Neuron (in vitro differentiated cells): ENCODE measurements at regions not wholly inside any gene's neighbourhood (a gene's known extent, or its start where the extent isn't known, plus 50 kb on each side); places are given as distances from the start of the nearest gene placed in this dataset.
"Not testable (repeated sequence)": the region's sequence is repeated elsewhere in the genome, so short reads cannot be mapped to it uniquely, and the experiment has no call there.

Experiments used
- H2AFZ ChIP-seq: one replicate; pipeline ENCODE4 v1.6.1; 2013; ENCODE audit warnings: low read depth, mild to moderate bottlenecking, inconsistent platforms, low read length, moderate library complexity
- H3K27me3 ChIP-seq: one replicate; pipeline ENCODE4 v1.6.1; 2013; ENCODE audit warnings: low read length; ENCODE audit not compliant: insufficient read depth
- H3K36me3 ChIP-seq: one replicate; pipeline ENCODE4 v1.6.1; 2013; ENCODE audit warnings: low read length; ENCODE audit not compliant: insufficient read depth
- H3K4me1 ChIP-seq: one replicate; pipeline ENCODE4 v1.6.1; 2013; ENCODE audit warnings: low read length; ENCODE audit not compliant: insufficient read depth
- H3K4me3 ChIP-seq: 2 replicates; pipeline ENCODE4 v1.5.1; 2013; ENCODE audit warnings: mild to moderate bottlenecking, low read length, moderate library complexity
- H3K9me3 ChIP-seq: one replicate; pipeline ENCODE4 v1.6.1; 2013; ENCODE audit warnings: low read length

DNA sequence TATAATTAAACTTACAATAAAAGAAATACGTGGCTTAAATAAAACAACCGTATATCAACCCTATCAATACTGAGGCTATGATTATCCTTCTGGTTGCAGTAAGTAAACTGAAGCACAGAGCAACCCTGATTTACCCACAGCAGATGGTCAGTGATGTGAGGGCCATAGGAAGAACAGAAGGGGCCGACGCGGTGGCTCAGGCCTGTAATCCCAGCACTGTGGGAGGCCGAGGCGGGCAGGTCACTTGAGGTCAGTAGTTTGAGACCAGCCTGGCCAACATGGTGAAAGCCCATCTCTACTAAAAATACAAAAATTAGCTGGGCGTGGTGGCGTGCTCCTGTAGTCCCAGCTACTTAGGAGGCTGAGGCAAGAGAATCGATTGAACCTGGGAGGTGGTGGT lies 94.2 kb upstream of the SLC25A33 start:
- peaks cover 15% of the 10 kb centered on the region for H3K4me1 ChIP-seq
- H3K9me3 ChIP-seq, H3K27me3 ChIP-seq, H3K4me3 ChIP-seq, H2AFZ ChIP-seq, H3K36me3 ChIP-seq: not testable (repeated sequence)

DNA sequence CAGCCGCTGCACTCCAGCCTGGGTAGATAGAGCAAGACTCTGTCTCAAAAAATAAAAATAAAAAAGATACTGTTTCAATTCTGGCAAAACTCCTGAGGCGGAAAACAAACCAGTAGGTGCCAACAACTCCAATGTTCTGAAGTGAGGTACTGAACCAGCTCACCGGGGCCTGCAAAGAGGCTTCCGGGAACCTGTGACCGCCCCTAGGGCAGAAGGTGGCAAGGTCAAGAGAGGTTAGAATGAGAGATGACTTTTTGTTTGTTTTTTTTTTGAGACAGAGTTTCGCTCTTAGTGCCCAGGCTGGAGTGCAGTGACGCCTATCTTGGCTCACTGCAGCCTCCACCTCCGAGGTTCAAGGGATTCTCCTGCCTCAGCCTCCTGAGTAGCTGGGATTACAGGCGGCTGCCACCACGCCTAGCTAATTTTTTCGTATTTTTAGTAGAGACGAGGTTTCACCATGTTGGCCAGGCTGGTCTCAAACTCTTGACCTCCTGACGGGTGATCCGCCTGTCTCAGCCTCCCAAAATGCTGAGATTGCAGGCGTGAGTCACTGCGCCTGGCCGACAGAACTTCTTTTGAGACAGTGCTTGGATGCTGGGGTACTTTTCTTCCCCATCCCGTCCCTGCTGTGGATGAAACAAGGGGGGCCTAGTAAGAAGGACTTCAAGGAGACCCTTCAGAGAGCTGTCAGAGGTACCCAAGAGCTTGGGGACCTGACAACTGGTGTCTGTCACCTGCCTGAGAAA lies 91.9 kb upstream of the SLC25A33 start:
- H3K4me3 ChIP-seq = no peak overlapping the region
- no peaks in the 10 kb centered on the region for H3K36me3 ChIP-seq
- H3K9me3 ChIP-seq = no peaks in the 10 kb centered on the region
- H2AFZ ChIP-seq = no peak overlapping the region
- H3K27me3 ChIP-seq = no peaks in the 10 kb centered on the region
- peaks cover 15% of the 10 kb centered on the region for H3K4me1 ChIP-seq

DNA sequence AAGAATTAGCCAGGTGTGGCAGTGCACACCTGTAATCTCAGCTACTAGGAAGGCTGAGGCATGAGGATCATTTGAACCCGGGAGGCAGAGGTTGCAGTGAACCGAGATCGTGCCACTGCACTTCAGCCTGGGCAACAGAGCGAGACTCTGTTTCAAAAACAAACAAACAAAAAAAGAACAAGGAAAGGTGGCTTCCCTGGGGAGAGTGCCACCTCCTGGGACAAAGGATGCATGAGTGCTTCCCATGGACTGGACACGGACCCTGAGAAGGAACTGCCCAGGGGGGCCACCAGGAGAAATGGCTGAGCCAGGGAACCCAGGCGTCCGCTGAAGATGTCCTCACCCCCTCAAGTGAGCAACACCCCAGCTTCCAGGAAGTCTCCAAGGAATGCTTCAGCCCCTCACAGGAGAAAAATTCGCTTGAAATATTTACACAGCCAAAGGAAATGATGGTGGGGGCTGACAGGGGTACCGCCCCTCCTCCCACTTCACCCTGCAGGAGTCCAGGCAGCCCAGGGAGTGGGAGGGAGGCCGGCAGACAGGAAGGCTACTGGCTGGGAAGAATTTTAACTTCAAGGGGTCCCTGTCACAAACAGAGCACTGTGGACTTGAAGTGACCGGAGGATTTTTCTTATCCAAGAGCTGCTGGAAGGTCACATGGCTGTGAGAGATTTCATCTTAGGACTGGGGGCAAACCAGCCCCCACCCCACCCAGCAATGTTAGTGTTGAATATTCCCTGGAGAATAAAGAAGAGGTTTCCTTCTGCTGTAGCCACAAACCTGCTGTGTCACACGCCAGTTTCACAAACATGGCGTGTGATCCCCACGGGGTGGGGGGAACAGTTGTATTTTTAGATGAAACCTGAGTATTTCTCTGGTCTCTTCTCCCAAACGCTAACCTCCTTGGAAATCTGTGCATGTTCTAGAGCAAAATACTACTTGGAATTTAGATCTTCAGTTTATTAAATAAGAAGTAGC lies 90.8 kb upstream of the SLC25A33 start:
- H3K4me3 ChIP-seq = no peak overlapping the region
- no peaks in the 10 kb centered on the region for H3K36me3 ChIP-seq
- peaks cover 15% of the 10 kb centered on the region for H3K4me1 ChIP-seq
- no peaks in the 10 kb centered on the region for H3K9me3 ChIP-seq
- H2AFZ ChIP-seq = no peak overlapping the region
- H3K27me3 ChIP-seq = no peaks in the 10 kb centered on the region

DNA sequence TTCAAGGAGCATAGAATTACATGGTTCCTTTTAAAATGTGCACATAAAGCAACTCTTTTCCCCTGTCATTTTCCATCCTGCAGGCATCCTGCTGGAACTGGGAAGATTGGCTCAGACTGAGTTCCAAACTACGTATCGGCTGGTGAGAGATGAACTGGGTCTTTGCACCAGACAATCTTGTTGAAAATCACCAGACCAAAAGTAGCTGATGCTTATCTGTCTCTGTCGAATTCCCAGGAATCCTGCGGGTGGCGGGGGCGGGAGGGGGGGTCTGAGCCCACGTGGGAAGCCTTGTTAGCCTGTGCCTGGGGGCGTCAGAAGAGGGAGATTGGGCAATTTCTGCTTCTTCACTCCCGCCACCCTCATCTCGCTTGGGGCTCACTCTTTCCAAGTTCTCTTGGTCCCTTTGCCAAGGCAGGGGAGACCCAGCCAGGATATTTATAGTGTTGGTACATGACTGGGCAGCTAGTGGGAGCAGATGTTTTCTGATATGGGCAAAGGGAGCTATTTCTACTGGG lies 90.1 kb upstream of the SLC25A33 start:
- peaks cover 9% of the 10 kb centered on the region for H3K4me1 ChIP-seq
- no peak overlapping the region for H2AFZ ChIP-seq
- no peak overlapping the region for H3K4me3 ChIP-seq
- H3K9me3 ChIP-seq = no peaks in the 10 kb centered on the region
- no peaks in the 10 kb centered on the region for H3K36me3 ChIP-seq
- no peaks in the 10 kb centered on the region for H3K27me3 ChIP-seq

DNA sequence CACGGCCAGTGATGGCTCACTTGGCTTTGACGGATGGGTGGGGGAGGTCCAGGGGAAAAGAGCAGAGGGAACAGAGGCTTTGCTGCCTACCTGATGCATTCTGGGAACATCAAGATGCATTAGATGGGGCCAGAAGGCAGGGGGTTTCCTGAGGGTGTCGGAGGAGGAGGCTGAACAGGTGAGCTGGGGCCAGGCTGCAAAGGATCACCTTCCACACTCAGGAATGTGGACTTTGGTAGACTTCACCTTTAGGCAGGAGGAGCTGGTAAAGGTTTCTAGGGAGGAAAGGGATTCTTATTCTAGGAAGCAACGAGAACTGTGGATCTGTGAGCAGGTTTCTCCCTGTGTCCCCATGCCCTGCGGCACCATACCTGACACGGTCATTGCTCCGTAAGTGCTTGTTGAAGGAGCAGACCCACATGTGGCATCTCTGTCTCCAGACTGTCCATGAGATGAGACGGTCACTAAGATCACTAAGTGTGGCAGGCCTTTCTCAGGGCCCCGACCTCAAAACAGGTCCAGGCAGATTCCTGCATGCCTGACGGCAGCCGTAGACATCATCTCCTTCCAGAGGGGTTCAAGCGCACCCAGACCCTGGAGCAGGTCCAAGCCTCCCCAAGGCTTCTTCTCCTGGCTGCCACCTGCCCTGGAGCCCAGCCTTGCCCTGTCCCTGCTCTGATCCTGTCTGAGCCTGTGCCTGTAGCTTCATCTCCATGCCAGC lies 89.1 kb upstream of the SLC25A33 start:
- Histone ChIP-seq H3K27me3 (no peaks in the 10 kb centered on the region), H3K36me3 (no peaks in the 10 kb centered on the region), H3K4me1 (peaks cover 5% of the 10 kb centered on the region), H2AFZ (no peak overlapping the region), H3K9me3 (no peaks in the 10 kb centered on the region), H3K4me3 (no peak overlapping the region)

DNA sequence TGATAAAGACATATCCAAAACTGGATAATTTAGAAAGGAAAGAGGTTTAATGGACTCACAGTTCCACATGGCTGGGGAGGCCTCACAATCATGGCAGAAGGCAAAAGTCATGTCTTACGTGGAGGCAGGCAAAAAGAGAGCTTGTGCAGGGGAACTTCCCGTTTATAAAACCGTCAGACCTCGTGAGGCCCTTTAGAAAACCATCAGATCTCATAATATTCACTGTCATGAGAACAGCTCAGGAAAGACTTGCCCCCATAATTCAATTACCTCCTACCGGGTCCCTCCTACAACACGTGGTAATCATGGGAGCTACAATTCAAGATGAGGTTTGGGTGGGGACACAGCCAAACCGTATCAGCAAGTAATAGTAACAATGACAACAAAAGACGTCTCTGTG lies 88.2 kb upstream of the SLC25A33 start:
- Histone ChIP-seq H3K4me3 (no peak overlapping the region), H2AFZ (no peak overlapping the region), H3K36me3 (no peaks in the 10 kb centered on the region), H3K9me3 (no peaks in the 10 kb centered on the region), H3K27me3 (no peaks in the 10 kb centered on the region), H3K4me1 (peaks cover 5% of the 10 kb centered on the region)

DNA sequence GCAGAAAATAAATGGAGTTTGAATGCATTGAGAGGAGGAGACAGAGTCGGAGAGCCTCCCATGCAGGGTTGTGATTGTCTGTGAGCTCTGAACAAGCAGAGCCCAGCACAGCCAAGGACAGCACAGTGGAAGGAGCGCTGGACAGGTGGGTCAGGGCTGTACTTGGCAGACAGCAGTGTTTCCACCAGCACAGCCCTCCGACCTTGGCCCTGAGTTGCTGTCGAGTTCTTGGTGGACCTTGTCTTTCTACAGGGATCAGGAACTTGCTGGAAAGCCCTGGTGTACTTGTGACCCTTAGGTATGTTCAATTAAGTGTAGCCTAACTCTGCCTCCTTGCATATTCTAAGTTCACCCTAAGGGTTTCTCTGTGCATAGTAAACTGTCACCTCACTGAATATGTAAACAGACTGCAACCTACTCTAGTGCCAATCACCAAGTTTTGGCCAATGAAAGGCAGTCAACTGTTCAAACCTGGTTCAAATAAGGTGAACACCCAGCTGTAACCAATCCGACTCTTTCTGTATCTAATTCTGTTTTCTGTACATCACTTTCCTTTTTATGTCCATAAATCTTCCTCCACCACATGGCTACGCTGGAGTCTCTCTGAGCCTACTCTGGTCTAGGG lies 86.6 kb upstream of the SLC25A33 start:
- no peak overlapping the region for H2AFZ ChIP-seq
- H3K4me1 ChIP-seq = peaks cover 5% of the 10 kb centered on the region
- no peaks in the 10 kb centered on the region for H3K27me3 ChIP-seq
- no peaks in the 10 kb centered on the region for H3K9me3 ChIP-seq
- no peak overlapping the region for H3K4me3 ChIP-seq
- H3K36me3 ChIP-seq = no peaks in the 10 kb centered on the region

DNA sequence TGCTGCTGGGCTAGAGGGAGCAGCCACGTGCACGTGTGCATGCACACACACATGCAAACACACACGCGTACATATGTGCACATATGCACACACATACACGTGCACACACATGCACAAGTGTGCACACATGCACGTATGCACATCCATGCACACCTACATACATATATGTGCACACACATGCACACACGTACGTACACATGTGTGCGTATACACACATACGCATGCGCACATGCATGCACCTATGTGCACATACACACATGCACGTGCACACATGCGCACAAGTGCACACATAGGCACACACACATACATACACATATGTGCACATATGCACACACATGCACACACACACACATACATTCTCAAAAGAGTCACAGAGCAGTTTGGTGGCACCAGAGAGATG lies 85.9 kb upstream of the SLC25A33 start:
- Histone ChIP-seq H3K36me3 (no peaks in the 10 kb centered on the region), H3K4me3 (no peak overlapping the region), H3K9me3 (no peaks in the 10 kb centered on the region), H3K4me1 (peaks cover 4% of the 10 kb centered on the region), H3K27me3 (no peaks in the 10 kb centered on the region), H2AFZ (no peak overlapping the region)

DNA sequence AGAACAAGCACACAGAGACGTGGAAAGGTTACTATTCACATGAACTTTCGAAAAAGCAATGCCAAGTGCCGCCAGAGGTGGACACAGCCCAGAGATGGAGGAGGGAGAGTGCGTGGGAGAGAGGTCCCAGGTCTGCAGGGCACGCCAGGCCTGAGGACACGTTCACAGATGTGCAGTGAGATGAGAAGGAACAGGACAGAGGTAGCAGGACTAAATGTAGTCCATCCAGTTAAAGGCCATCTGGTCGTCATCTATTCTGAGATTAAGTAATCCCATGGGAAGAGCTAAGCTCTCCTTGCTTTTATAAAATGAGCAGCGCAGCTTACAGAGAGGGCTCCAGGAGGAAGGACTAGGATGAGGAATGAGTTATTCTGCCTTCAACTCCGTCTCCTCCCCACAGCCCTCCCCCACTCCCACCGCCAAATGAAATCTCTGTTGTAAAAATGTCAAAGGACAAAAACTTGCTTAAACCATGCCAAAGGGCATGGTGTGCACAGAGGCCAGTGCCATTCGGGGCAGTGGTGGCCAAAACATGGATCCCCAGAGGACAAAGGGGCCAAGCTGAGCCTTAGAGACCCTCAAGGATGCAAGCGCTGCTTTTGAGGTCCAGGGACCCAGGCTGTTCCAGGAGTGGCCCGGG lies 85.4 kb upstream of the SLC25A33 start:
- Histone ChIP-seq H3K4me3 (no peak overlapping the region), H3K4me1 (no peaks in the 10 kb centered on the region)

DNA sequence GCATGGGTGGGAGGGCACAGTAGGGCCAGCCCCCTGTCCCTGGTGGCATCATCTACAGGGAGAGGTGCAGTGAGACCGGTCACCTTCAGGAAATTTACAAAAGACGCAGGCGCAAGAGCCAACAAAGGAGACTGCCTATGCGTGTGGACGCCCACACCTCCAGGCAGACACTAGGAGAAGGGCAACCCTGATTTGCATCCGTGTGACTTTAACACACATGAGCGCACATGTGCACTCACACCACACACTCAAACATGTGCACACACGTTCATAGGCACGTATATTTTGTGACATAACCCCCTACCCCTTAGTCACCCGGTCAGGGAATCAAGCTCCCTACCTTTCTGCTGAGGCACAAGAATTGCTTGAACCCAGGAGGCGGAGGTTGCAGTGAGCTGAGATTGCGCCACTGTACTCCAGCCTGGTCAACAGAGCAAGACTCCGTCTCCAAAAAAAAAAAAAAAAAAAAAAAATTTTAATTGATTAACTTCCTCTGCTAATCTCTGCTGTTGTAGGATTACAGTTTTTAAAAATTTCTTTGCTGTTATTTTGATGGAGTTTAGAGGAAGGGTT lies 84.7 kb upstream of the SLC25A33 start:
- H3K4me1 ChIP-seq = no peaks in the 10 kb centered on the region
- H3K27me3 ChIP-seq = no peaks in the 10 kb centered on the region
- H3K36me3 ChIP-seq = no peaks in the 10 kb centered on the region
- no peak overlapping the region for H2AFZ ChIP-seq
- no peaks in the 10 kb centered on the region for H3K9me3 ChIP-seq
- H3K4me3 ChIP-seq = no peak overlapping the region

More for the DNA sequence above, 85.4 kb upstream of the SLC25A33 start:
- H3K9me3 ChIP-seq = no peaks in the 10 kb centered on the region
- no peaks in the 10 kb centered on the region for H3K27me3 ChIP-seq
- H3K36me3 ChIP-seq = no peaks in the 10 kb centered on the region
- no peak overlapping the region for H2AFZ ChIP-seq

DNA sequence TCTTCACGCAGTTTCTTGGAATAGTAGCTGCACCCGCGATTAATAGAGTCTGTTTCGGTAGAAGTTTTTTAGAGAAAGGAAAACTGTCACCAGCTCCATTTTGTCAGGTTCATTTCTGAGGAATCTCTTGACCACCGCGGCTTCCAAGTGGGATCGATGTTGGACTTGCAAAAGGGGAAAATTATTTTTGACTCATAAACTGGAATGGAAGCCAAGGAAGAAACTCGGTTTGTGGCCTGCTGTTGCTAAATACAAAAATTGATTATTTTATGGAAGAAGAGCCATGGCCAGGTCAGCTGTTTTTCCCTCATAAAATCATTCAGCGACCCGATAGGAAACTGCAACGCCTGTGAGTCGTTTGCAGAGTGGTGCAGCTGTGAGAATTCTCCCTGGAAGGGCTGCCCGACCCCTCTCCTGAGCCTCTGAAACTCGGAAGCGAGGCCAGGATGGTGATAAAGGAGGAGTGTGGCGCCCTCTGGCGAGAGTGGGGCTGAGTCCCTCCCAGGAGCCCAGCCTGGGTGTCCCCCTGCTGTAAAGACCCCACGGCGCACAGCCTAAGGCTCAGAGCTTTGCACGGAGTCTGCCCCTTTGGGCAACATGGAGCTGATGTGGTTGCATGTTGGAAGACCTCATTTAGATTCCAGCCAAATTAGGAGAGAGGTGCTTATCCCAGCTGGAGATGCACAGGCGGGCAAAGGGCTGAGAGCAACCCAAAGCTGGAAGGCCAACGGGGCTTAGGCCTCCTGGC lies 83.6 kb upstream of the SLC25A33 start:
- no peak overlapping the region for H2AFZ ChIP-seq
- no peaks in the 10 kb centered on the region for H3K36me3 ChIP-seq
- H3K9me3 ChIP-seq = no peaks in the 10 kb centered on the region
- H3K4me3 ChIP-seq = no peak overlapping the region
- peaks cover 4% of the 10 kb centered on the region for H3K27me3 ChIP-seq
- H3K4me1 ChIP-seq = no peaks in the 10 kb centered on the region
